Caco-2 (cell line): ENCODE measurements at regions not wholly inside any gene's neighbourhood (a gene's known extent, or its start where the extent isn't known, plus 50 kb on each side); places are given as distances from the start of the nearest gene placed in this dataset.

Experiments used
- BruUV-seq: library from RNA; stranded (reverse); fragments of 400-500 nt; replicated peaks from 2 replicates; lab custom pipeline; 2021; lab: Mats Ljungman, UMichigan
- CTCF ChIA-PET: fragments of 300-600 bp; sonication (Branson Sonifier 250); formaldehyde crosslinking; loops from one replicate; lab custom pipeline; 2022; ENCODE audit warnings: antibody characterized with exemption; lab: Charles Lee
- POLR2A ChIA-PET: fragments of 300-600 bp; sonication (Branson Sonifier 250); formaldehyde crosslinking; loops from one replicate; lab custom pipeline; 2022; ENCODE audit warnings: antibody characterized with exemption; lab: Charles Lee
- DNase-seq, 2 experiments: peaks; one replicate each; pipeline versions ENCODE4 v3.0.0 to v3.0.0-alpha.2; 2020 to 2022
- H3K27me3 ChIP-seq: replicated peaks from 2 replicates; pipeline ENCODE4 v1.6.0; 2011; ENCODE audit warnings: low read length; ENCODE audit not compliant: control insufficient read depth, insufficient read depth
- H3K36me3 ChIP-seq: 2 replicates; pipeline ENCODE4 v1.5.1; 2011; ENCODE audit warnings: low read length; ENCODE audit not compliant: control insufficient read depth, insufficient read depth
- H3K4me1 ChIP-seq: fragments of 250-450 bp; sonication (Bioruptor Pico); 2 replicates; pipeline ENCODE4 v1.5.1; 2020; ENCODE audit warnings: mild to moderate bottlenecking
- H3K4me3 ChIP-seq: 2 replicates; pipeline ENCODE4 v1.5.1; 2011; ENCODE audit warnings: low read depth, mild to moderate bottlenecking, control low read depth, low read length
- H3K9me3 ChIP-seq: fragments of 250-450 bp; sonication (Bioruptor Pico); 2 replicates; pipeline ENCODE4 v1.5.1; 2020; ENCODE audit warnings: mild to moderate bottlenecking, moderate library complexity
- H3K27ac Mint-ChIP-seq: one replicate; pipeline ENCODE4 v1.8.0; 2022; ENCODE audit warnings: mixed read lengths; ENCODE audit not compliant: unreplicated experiment
- H3K27me3 Mint-ChIP-seq: one replicate; pipeline ENCODE4 v1.8.0; 2022; ENCODE audit warnings: mixed read lengths; ENCODE audit not compliant: insufficient read depth, unreplicated experiment
- H3K36me3 Mint-ChIP-seq: one replicate; pipeline ENCODE4 v1.8.0; 2022; ENCODE audit warnings: mild to moderate bottlenecking, mixed read lengths; ENCODE audit not compliant: insufficient read depth, unreplicated experiment
- H3K4me1 Mint-ChIP-seq: one replicate; pipeline ENCODE4 v1.8.0; 2022; ENCODE audit warnings: low read depth, mixed read lengths; ENCODE audit not compliant: unreplicated experiment
- H3K4me3 Mint-ChIP-seq: one replicate; pipeline ENCODE4 v1.8.0; 2022; ENCODE audit warnings: mild to moderate bottlenecking, moderate library complexity, mixed read lengths; ENCODE audit not compliant: unreplicated experiment
- H3K9me3 Mint-ChIP-seq: one replicate; pipeline ENCODE4 v1.8.0; 2022; ENCODE audit warnings: mixed read lengths; ENCODE audit not compliant: unreplicated experiment
- intact Hi-C: fragments of 100-400 bp; cut with micrococcal nuclease; formaldehyde crosslinking; loops from one replicate; pipeline ENCODE4 v1.10.0; 2022; ENCODE audit not compliant: unreplicated experiment
- TF ChIP-seq, protein P1 (sequence below), 2 experiments: fragments of 200-600 bp in 1 of 2; IDR thresholded peaks; 1 replicate in 1 of 2; 2 replicates in 1 of 2; pipeline versions ENCODE4 v1.5.1 to v1.8.0; 2011 to 2022; ENCODE audit warnings: antibody characterized with exemption in 1 of 2, control low read depth in 1 of 2, inconsistent platforms in 1 of 2, low read depth in 1 of 2, low read length in 1 of 2, mild to moderate bottlenecking in 1 of 2, moderate library complexity in 1 of 2; ENCODE audit not compliant: insufficient read depth in 1 of 2, severe bottlenecking in 1 of 2, unreplicated experiment in 1 of 2

DNA sequence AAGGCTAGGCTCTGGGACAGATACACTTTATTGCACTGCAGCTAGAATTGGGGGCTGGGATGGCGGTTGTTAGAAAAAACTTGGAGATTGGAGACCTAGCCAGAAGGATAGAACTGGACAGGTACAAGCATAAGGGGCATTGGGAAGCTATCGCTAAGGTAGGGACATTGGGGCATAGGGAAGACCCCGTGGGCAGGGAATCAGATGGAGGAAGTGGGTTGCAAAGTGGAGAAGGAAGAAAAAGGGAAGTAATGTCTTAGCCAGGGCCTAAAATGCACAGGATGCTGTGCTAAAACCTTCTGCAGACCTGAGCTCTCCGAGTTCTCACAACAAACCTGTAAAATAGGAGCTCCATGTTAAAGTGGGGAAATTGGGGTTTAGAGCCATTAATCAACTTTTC is 178.2 kb downstream of the ZDHHC21 start:
- H3K36me3 Mint-ChIP-seq: no peaks in the 10 kb centered on the region
- no peaks in the 10 kb centered on the region for H3K36me3 ChIP-seq
- no peak overlapping the region for H3K4me3 ChIP-seq
- H3K4me1 Mint-ChIP-seq: no peaks in the 10 kb centered on the region
- H3K9me3 ChIP-seq: no peaks in the 10 kb centered on the region
- H3K9me3 Mint-ChIP-seq: no peaks in the 10 kb centered on the region
- TF ChIP-seq, protein P1, sequence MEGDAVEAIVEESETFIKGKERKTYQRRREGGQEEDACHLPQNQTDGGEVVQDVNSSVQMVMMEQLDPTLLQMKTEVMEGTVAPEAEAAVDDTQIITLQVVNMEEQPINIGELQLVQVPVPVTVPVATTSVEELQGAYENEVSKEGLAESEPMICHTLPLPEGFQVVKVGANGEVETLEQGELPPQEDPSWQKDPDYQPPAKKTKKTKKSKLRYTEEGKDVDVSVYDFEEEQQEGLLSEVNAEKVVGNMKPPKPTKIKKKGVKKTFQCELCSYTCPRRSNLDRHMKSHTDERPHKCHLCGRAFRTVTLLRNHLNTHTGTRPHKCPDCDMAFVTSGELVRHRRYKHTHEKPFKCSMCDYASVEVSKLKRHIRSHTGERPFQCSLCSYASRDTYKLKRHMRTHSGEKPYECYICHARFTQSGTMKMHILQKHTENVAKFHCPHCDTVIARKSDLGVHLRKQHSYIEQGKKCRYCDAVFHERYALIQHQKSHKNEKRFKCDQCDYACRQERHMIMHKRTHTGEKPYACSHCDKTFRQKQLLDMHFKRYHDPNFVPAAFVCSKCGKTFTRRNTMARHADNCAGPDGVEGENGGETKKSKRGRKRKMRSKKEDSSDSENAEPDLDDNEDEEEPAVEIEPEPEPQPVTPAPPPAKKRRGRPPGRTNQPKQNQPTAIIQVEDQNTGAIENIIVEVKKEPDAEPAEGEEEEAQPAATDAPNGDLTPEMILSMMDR (IDR thresholded peaks at IDR 0.05; ENCODE audit: insufficient read depth in 1 of 2, low read depth in 1 of 2, low read length in 1 of 2, severe bottlenecking in 1 of 2, unreplicated experiment in 1 of 2): no peak
- no peaks in the 10 kb centered on the region for H3K4me1 ChIP-seq
- no peaks in the 10 kb centered on the region for H3K27me3 ChIP-seq
- ChIA-PET POLR2A (no interaction called here), CTCF (no interaction called here)
- no TSS peak for BruUV-seq
- H3K27me3 Mint-ChIP-seq: no peaks in the 10 kb centered on the region
- no peak for DNase-seq
- H3K27ac Mint-ChIP-seq: no peak overlapping the region
- no peak overlapping the region for H3K4me3 Mint-ChIP-seq
- intact Hi-C loops: no loop called here

DNA sequence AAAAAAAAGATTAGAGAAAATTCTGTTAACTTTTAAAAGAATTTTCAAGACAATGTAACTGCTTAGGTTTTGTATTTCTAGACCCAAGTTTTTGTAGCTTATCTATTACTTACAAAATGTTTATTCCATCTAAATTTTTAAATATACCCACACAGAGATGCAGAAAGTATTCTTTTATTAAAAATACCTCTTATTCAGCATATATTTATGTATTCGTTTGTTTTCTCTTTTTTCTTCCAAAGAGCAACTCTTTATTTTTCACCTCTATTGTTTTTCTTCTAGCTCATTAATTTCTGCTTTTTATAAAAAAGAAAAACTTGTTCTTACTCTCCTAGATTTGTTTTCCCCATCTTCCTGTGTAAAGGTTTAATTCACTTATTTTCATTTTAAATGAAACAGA is 180.3 kb downstream of the ZDHHC21 start:
- Mint-ChIP-seq H3K36me3 (no peaks in the 10 kb centered on the region), H3K4me1 (no peaks in the 10 kb centered on the region), H3K9me3 (no peaks in the 10 kb centered on the region), H3K4me3 (no peak overlapping the region), H3K27ac (no peak overlapping the region), H3K27me3 (peaks cover 3% of the 10 kb centered on the region)
- TF ChIP-seq, protein P1 (IDR thresholded peaks at IDR 0.05; ENCODE audit: insufficient read depth in 1 of 2, low read depth in 1 of 2, low read length in 1 of 2, severe bottlenecking in 1 of 2, unreplicated experiment in 1 of 2): no peak
- no TSS peak for BruUV-seq
- Histone ChIP-seq H3K4me1 (no peaks in the 10 kb centered on the region), H3K36me3 (no peaks in the 10 kb centered on the region), H3K9me3 (no peaks in the 10 kb centered on the region), H3K27me3 (no peaks in the 10 kb centered on the region), H3K4me3 (no peak overlapping the region)
- DNase-seq: no peak
- ChIA-PET POLR2A (no interaction called here), CTCF (interaction anchor here (0.7 kb wide), 1 partner anchor 45 kb away, joined by 3 read pairs; no protein-coding TSS in a partner anchor)
- intact Hi-C loops: no loop called here

- intact Hi-C loops: no loop called here
- no peaks in the 10 kb centered on the region for H3K4me1 ChIP-seq
- POLR2A ChIA-PET: no interaction called here
- TF ChIP-seq, protein P1 (IDR thresholded peaks at IDR 0.05; ENCODE audit: insufficient read depth in 1 of 2, low read depth in 1 of 2, low read length in 1 of 2, severe bottlenecking in 1 of 2, unreplicated experiment in 1 of 2): no peak
- no peaks in the 10 kb centered on the region for H3K36me3 Mint-ChIP-seq
- no peak overlapping the region for H3K4me3 Mint-ChIP-seq
- no peak for DNase-seq
- no peak overlapping the region for H3K4me3 ChIP-seq
- H3K9me3 ChIP-seq: no peaks in the 10 kb centered on the region
- H3K27me3 ChIP-seq: no peaks in the 10 kb centered on the region
- H3K4me1 Mint-ChIP-seq: no peaks in the 10 kb centered on the region
- BruUV-seq: no TSS peak
- peaks cover 3% of the 10 kb centered on the region for H3K27me3 Mint-ChIP-seq
- H3K27ac Mint-ChIP-seq: no peak overlapping the region
- H3K36me3 ChIP-seq: no peaks in the 10 kb centered on the region
- H3K9me3 Mint-ChIP-seq: no peaks in the 10 kb centered on the region
- CTCF ChIA-PET: no interaction called here
Observed at GRCh38 chr9:14511452-14511851, 181.8 kb downstream of the ZDHHC21 start.
